Glutamatergic neuron (in vitro differentiated cells): ENCODE measurements at regions not wholly inside any gene's neighbourhood (a gene's known extent, or its start where the extent isn't known, plus 50 kb on each side); places are given as distances from the start of the nearest gene placed in this dataset.

Source experiments
- DNase-seq: peaks from one replicate; pipeline ENCODE4 v3.0.0; 2022
- H3K27ac Mint-ChIP-seq: one replicate; pipeline ENCODE4 v1.8.0; 2020; ENCODE audit warnings: mild to moderate bottlenecking, mixed read lengths, inconsistent platforms; ENCODE audit not compliant: unreplicated experiment
- H3K27me3 Mint-ChIP-seq: one replicate; pipeline ENCODE4 v1.8.0; 2020; ENCODE audit warnings: mild to moderate bottlenecking, moderate library complexity, mixed read lengths, inconsistent platforms; ENCODE audit not compliant: unreplicated experiment
- H3K36me3 Mint-ChIP-seq: one replicate; pipeline ENCODE4 v1.8.0; 2020; ENCODE audit warnings: mild to moderate bottlenecking, mixed read lengths, inconsistent platforms; ENCODE audit not compliant: unreplicated experiment
- H3K4me1 Mint-ChIP-seq: one replicate; pipeline ENCODE4 v1.8.0; 2020; ENCODE audit warnings: mild to moderate bottlenecking, low read depth, mixed read lengths, inconsistent platforms; ENCODE audit not compliant: unreplicated experiment
- H3K4me3 Mint-ChIP-seq: one replicate; pipeline ENCODE4 v1.8.0; 2020; ENCODE audit warnings: mild to moderate bottlenecking, mixed read lengths, inconsistent platforms; ENCODE audit not compliant: unreplicated experiment
- H3K9me3 Mint-ChIP-seq: one replicate; pipeline ENCODE4 v1.8.0; 2020; ENCODE audit warnings: mild to moderate bottlenecking, moderate library complexity, mixed read lengths, inconsistent platforms; ENCODE audit not compliant: unreplicated experiment
- TF ChIP-seq, protein P1 (sequence below): fragments of 200-600 bp; sonication (generic); IDR thresholded peaks from one replicate; pipeline ENCODE4 v1.5.0; 2021; ENCODE audit not compliant: partially characterized antibody, unreplicated experiment

DNA sequence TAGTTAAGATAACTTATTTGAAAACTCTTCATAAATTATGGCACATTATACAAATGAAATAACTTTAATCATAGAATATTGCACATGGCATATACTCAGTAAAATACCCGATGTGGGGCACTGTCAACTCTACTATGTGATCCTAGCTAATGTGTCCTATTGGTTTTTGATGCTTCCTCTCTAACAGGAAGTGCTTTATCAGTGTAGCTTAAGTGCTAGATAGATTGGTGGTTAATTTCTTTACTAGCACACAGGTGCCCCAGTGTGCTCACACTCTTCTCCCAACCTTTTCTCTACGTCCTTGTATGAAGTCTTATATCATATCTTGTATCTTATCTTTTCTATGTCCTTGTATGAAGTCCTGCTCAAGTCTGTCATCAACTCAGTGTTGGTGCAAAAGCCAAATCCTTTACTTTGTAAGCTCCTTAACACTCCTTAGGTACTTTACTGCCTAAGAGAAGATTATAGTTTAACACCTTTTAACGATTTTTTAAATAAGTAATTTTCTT, 358.9 kb downstream of the CENPW start:
- no peaks in the 10 kb centered on the region for H3K9me3 Mint-ChIP-seq
- no peak overlapping the region for H3K4me3 Mint-ChIP-seq
- no peaks in the 10 kb centered on the region for H3K4me1 Mint-ChIP-seq
- H3K36me3 Mint-ChIP-seq: no peaks in the 10 kb centered on the region
- no peak overlapping the region for H3K27ac Mint-ChIP-seq
- TF ChIP-seq, protein P1, sequence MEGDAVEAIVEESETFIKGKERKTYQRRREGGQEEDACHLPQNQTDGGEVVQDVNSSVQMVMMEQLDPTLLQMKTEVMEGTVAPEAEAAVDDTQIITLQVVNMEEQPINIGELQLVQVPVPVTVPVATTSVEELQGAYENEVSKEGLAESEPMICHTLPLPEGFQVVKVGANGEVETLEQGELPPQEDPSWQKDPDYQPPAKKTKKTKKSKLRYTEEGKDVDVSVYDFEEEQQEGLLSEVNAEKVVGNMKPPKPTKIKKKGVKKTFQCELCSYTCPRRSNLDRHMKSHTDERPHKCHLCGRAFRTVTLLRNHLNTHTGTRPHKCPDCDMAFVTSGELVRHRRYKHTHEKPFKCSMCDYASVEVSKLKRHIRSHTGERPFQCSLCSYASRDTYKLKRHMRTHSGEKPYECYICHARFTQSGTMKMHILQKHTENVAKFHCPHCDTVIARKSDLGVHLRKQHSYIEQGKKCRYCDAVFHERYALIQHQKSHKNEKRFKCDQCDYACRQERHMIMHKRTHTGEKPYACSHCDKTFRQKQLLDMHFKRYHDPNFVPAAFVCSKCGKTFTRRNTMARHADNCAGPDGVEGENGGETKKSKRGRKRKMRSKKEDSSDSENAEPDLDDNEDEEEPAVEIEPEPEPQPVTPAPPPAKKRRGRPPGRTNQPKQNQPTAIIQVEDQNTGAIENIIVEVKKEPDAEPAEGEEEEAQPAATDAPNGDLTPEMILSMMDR: no peak
- DNase-seq: no peak
- H3K27me3 Mint-ChIP-seq: no peaks in the 10 kb centered on the region

DNA sequence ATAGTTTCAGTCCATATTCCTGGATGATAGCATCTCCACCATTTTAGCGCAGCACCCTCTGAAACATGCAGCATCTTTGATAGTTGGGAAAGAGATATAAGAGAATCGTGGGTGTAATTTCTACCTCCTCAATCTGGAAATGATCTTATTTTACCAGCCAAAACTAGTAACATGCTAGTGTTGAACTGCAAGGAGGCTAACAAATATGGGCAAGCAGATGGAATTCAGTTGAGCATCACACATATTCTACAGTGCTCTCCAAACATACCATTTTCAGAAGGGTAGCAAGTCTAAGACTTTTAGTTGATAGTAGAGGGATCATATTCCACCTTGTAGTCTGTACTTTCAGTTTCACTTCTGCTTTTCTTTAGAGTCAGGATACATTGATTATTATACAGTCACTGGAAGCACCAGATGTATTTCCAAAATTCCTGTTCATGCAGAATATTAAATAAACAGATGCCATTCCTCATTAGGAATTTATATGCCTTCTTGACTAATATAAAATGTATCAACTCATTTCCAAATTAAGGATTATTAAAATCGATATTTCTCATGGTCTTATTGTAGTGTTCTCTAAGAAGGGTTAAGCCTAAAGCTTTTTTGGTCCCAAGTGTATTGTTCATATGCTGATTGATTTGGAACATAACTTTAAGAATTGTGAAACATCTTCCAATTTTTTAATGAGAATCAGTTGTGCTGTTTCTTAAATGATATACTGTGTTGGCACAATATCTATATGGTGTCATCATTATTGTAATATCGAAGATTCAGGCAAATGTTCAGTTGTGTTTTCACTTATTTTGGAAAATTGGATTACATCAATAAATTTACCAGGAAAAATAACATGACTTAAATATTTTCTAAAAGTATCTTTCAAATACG, 362.0 kb downstream of the CENPW start:
- no peak overlapping the region for H3K27ac Mint-ChIP-seq
- no peaks in the 10 kb centered on the region for H3K4me1 Mint-ChIP-seq
- H3K9me3 Mint-ChIP-seq: no peaks in the 10 kb centered on the region
- H3K27me3 Mint-ChIP-seq: no peaks in the 10 kb centered on the region
- no peaks in the 10 kb centered on the region for H3K36me3 Mint-ChIP-seq
- H3K4me3 Mint-ChIP-seq: no peak overlapping the region
- TF ChIP-seq, protein P1: no peak
- no peak for DNase-seq

DNA sequence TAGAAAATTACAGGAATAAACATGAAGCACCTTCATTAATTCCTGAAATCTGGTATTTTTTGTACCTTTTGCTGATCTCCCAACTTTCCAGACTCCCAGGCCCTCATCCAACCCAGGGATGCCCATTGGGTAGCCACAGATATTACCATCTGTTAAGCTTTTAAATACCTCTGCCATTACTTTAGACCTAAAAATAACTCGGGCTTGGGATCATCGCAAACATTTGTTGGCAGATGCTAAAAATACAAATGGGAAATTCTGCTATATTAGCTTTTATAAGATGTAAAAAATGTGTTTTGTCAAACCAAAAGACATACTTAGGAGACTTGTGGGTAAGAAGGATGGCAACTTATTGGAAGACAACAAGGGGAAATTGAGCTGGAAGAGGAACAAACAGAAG, 376.1 kb downstream of the CENPW start:
- no peak for DNase-seq
- Mint-ChIP-seq H3K9me3 (no peaks in the 10 kb centered on the region), H3K4me1 (peaks cover 12% of the 10 kb centered on the region), H3K4me3 (no peak overlapping the region), H3K27ac (no peak overlapping the region), H3K27me3 (no peaks in the 10 kb centered on the region), H3K36me3 (no peaks in the 10 kb centered on the region)
- TF ChIP-seq, protein P1: no peak

DNA sequence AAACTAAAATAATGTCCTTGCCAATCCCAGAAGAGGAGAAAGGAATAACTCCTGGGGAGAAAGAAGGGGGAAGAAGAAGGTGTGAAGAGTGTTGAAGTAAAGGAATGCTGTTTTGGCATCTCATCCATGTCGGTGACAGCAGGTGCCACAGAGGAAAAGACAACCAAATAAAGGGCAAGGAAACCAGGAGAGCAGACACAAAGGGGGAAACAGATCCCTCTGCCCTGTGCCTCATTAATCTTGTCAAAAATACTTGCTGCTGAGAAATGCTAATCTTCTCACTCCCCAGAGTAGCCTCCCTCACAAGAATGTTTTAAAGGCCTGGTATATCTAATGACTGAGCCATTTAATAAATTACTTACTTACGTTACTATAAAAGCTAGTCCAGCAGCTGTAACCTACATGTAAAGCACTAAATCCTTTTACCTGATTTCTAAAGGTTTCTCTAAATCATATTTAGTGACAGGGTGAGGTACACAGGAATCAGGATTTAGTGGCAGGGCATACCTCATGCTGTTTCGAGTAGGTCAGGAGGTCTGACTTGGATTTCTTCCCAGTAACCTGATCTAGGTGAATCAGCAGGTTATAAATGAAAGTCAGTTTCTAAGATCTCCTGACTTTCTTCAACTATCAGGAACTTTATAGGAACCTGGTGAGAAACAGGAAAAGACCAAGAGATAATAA, 377.1 kb downstream of the CENPW start:
- TF ChIP-seq, protein P1: no peak
- Mint-ChIP-seq H3K4me1 (peaks cover 12% of the 10 kb centered on the region), H3K27me3 (no peaks in the 10 kb centered on the region)

More for the DNA sequence above, 377.1 kb downstream of the CENPW start:
- Mint-ChIP-seq H3K36me3 (no peaks in the 10 kb centered on the region), H3K9me3 (no peaks in the 10 kb centered on the region), H3K4me3 (no peak overlapping the region), H3K27ac (no peak overlapping the region)
- no peak for DNase-seq
